Mesendoderm (in vitro differentiated cells): ENCODE measurements at regions not wholly inside any gene's neighbourhood (a gene's known extent, or its start where the extent isn't known, plus 50 kb on each side); places are given as distances from the start of the nearest gene placed in this dataset.
"Not testable (repeated sequence)": the region's sequence is repeated elsewhere in the genome, so short reads cannot be mapped to it uniquely, and the experiment has no call there.

ENCODE experiments used
- DNase-seq: peaks from one replicate; pipeline ENCODE4 v3.0.0; 2013
- H2AK5ac ChIP-seq: 2 replicates; pipeline ENCODE4 v1.6.1; 2013; ENCODE audit warnings: low read length, inconsistent platforms
- H2BK120ac ChIP-seq: 2 replicates; pipeline ENCODE4 v1.6.1; 2013; ENCODE audit warnings: low read depth, mild to moderate bottlenecking, low read length, moderate library complexity, mixed read lengths
- H2BK15ac ChIP-seq: replicated peaks from 2 replicates; pipeline ENCODE4 v1.6.1; 2013; ENCODE audit warnings: low read depth, mild to moderate bottlenecking, moderate library complexity
- H2BK5ac ChIP-seq: 2 replicates; pipeline ENCODE4 v1.6.1; 2013; ENCODE audit warnings: low read length, inconsistent platforms
- H3K18ac ChIP-seq: 2 replicates; pipeline ENCODE4 v1.6.1; 2013; ENCODE audit warnings: mild to moderate bottlenecking, low read length, mixed read lengths
- H3K23ac ChIP-seq: one replicate; pipeline ENCODE4 v1.6.1; 2013; ENCODE audit warnings: low read length
- H3K27ac ChIP-seq: 2 replicates; pipeline ENCODE4 v1.5.1; 2013; ENCODE audit warnings: low read depth, mild to moderate bottlenecking, inconsistent platforms, low read length, moderate library complexity
- H3K27me3 ChIP-seq: 2 replicates; pipeline ENCODE4 v1.6.1; 2013; ENCODE audit warnings: low read length, control low read depth, mild to moderate bottlenecking, inconsistent platforms; ENCODE audit not compliant: insufficient read depth, poor library complexity
- H3K36me3 ChIP-seq: 2 replicates; pipeline ENCODE4 v1.6.1; 2013; ENCODE audit warnings: low read length, inconsistent platforms; ENCODE audit not compliant: control insufficient read depth, insufficient read depth
- H3K4ac ChIP-seq: one replicate; pipeline ENCODE4 v1.6.1; 2013; ENCODE audit warnings: low read depth, mild to moderate bottlenecking, low read length, moderate library complexity
- H3K4me1 ChIP-seq: 2 replicates; pipeline ENCODE4 v1.6.1; 2013; ENCODE audit warnings: low read depth, low read length, inconsistent platforms; ENCODE audit not compliant: control insufficient read depth
- H3K4me2 ChIP-seq: 2 replicates; pipeline ENCODE4 v1.6.1; 2013; ENCODE audit warnings: low read length
- H3K4me3 ChIP-seq: 2 replicates; pipeline ENCODE4 v1.5.1; 2013; ENCODE audit warnings: mild to moderate bottlenecking, low read length
- H3K56ac ChIP-seq: one replicate; pipeline ENCODE4 v1.6.1; 2013; ENCODE audit warnings: low read length
- H3K79me1 ChIP-seq: 2 replicates; pipeline ENCODE4 v1.6.1; 2013; ENCODE audit warnings: low read length, inconsistent platforms
- H3K79me2 ChIP-seq: 2 replicates; pipeline ENCODE4 v1.6.1; 2013; ENCODE audit warnings: mild to moderate bottlenecking, low read length; ENCODE audit not compliant: control insufficient read depth, insufficient read depth
- H3K9ac ChIP-seq: 2 replicates; pipeline ENCODE4 v1.6.1; 2013; ENCODE audit warnings: low read length, inconsistent platforms
- H4K5ac ChIP-seq: one replicate; pipeline ENCODE4 v1.6.1; 2013; ENCODE audit warnings: low read length
- H4K8ac ChIP-seq: one replicate; pipeline ENCODE4 v1.6.1; 2013; ENCODE audit warnings: low read depth, mild to moderate bottlenecking, control low read depth, low read length, moderate library complexity
- WGBS: extraction: QIAGEN DNeasy Blood & Tissue Kit; methylation state at CpG from one replicate; pipeline ENCODE4 v1.1.7; 2013; ENCODE audit warnings: low lambda C conversion rate, missing lambda C conversion rate; ENCODE audit not compliant: insufficient coverage; ENCODE audit errors: extremely low coverage; 5-methylcytosine and 5-hydroxymethylcytosine counted together

- Histone ChIP-seq H2BK5ac (no peak overlapping the region), H3K27me3 (no peaks in the 10 kb centered on the region), H3K18ac (no peak overlapping the region), H3K79me2 (no peaks in the 10 kb centered on the region), H3K4me2 (no peak overlapping the region), H2AK5ac (no peak overlapping the region), H3K36me3 (no peaks in the 10 kb centered on the region), H4K8ac (no peak overlapping the region), H3K4me1 (no peaks in the 10 kb centered on the region), H2BK120ac (no peak overlapping the region), H4K5ac (no peak overlapping the region), H3K4me3 (no peak overlapping the region), H3K79me1 (no peaks in the 10 kb centered on the region), H3K9ac (no peak overlapping the region), H3K23ac (no peak overlapping the region), H3K56ac (no peak overlapping the region), H2BK15ac (no peak overlapping the region), H3K4ac (no peak overlapping the region), H3K27ac (no peak overlapping the region)
- 100% methylated on average over 1 of the region's 3 CpGs for WGBS
- DNase-seq = no peak
Observed at GRCh38 chr21:38115870-38116269, 140.9 kb upstream of the KCNJ15 start.

DNA sequence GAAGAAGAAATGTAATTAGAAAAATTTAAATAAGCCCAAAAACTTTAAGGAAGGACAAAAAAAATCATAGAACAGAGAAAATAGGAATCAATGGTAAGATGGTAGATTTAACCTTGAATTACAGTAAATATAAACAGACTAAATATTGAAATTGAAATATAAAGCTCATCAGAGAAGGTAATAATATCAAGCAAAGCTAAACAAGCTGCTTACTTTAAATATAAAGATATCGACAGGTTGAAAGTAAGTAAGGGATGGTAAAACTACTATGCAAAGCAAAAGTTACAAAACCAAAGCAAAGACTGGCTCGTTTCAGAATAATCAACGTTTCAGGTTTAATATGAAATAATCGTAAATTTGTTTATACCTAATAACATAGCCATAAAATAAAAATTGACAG lies 137.0 kb upstream of the KCNJ15 start:
- H3K27me3 ChIP-seq = no peaks in the 10 kb centered on the region
- H3K79me1 ChIP-seq = no peaks in the 10 kb centered on the region
- H3K23ac ChIP-seq = no peak overlapping the region
- no peak overlapping the region for H2BK15ac ChIP-seq
- no peak for DNase-seq
- H3K4me1 ChIP-seq = no peaks in the 10 kb centered on the region
- H4K5ac ChIP-seq = no peak overlapping the region
- H3K4ac ChIP-seq = no peak overlapping the region
- no peak overlapping the region for H3K18ac ChIP-seq
- no peak overlapping the region for H4K8ac ChIP-seq
- no peaks in the 10 kb centered on the region for H3K36me3 ChIP-seq
- no CpG with 5 or more reads among the region's 4 CpGs for WGBS
- no peak overlapping the region for H3K9ac ChIP-seq
- no peak overlapping the region for H2BK5ac ChIP-seq
- no peak overlapping the region for H3K27ac ChIP-seq
- no peak overlapping the region for H2AK5ac ChIP-seq
- no peak overlapping the region for H3K56ac ChIP-seq
- H3K79me2 ChIP-seq = no peaks in the 10 kb centered on the region
- no peak overlapping the region for H3K4me2 ChIP-seq
- H3K4me3 ChIP-seq = no peak overlapping the region
- H2BK120ac ChIP-seq = no peak overlapping the region

GRCh38 chr21:38120679-38120983 lies 136.2 kb upstream of the KCNJ15 start:
- H3K79me2 ChIP-seq, H4K8ac ChIP-seq, H3K4me2 ChIP-seq, H3K4ac ChIP-seq, H3K36me3 ChIP-seq, H2BK120ac ChIP-seq, H2BK15ac ChIP-seq, H3K9ac ChIP-seq, H3K4me3 ChIP-seq, H3K4me1 ChIP-seq, H3K27me3 ChIP-seq, H4K5ac ChIP-seq, H2AK5ac ChIP-seq, H3K56ac ChIP-seq, H3K27ac ChIP-seq, DNase-seq, H3K18ac ChIP-seq, H3K23ac ChIP-seq, H2BK5ac ChIP-seq, H3K79me1 ChIP-seq: not testable (repeated sequence)
- WGBS = no CpG with 5 or more reads among the region's 6 CpGs

DNA sequence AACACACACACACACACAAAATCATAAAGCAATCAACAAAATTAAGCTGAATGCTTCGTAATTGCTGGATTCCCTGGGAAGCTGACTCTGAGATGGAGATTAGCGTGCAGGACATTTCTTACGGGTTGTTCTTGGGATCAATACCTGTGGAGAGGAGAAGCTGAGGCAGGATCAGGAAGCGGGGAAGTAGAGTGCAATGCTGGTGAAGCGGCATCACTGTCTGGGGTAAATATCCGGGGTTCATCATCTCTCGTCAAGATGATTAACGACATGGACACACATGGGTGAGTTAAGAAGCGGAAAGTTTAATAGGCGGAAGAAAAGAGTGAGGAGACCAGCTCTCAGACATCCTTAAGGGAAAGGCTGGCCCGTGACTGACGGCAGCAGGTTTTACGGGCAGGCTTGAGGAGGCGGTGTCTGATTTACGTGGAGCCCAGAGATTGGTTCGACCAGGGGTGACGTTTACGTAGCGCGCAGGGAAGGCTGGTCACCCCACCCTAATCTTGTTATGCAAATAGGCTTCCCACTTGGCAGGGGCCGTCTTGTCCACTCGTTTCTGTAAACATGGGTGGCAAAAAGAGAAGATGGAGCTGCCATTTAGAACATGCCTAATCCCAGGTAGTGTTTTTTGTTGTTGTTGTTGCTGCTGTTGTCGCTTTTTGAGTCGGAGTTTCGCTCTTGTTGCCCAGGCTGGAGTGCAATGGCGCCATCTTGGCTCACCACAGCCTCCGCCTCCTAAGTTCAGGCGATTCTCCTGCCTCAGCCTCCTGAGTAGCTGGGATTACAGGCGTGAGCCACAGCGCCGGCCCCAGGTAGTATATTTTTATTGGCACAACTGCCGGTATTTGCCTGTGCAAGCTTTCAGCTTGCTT lies 135.6 kb upstream of the KCNJ15 start:
- Histone ChIP-seq H3K23ac (no peak overlapping the region), H4K5ac (no peak overlapping the region), H3K4me3 (no peak overlapping the region), H2BK5ac (no peak overlapping the region), H3K27me3 (no peaks in the 10 kb centered on the region), H3K27ac (no peak overlapping the region), H3K56ac (no peak overlapping the region), H3K4me2 (no peak overlapping the region), H3K79me2 (no peaks in the 10 kb centered on the region), H2AK5ac (no peak overlapping the region), H3K18ac (no peak overlapping the region), H3K4me1 (no peaks in the 10 kb centered on the region), H3K79me1 (no peaks in the 10 kb centered on the region), H4K8ac (no peak overlapping the region), H3K9ac (no peak overlapping the region), H3K36me3 (no peaks in the 10 kb centered on the region), H3K4ac (no peak overlapping the region), H2BK15ac (no peak overlapping the region), H2BK120ac (no peak overlapping the region)
- no peak for DNase-seq
- WGBS = no CpG with 5 or more reads among the region's 32 CpGs

- Histone ChIP-seq H3K4ac (no peak overlapping the region), H2BK15ac (no peak overlapping the region), H3K4me2 (no peak overlapping the region), H2AK5ac (no peak overlapping the region), H2BK120ac (no peak overlapping the region), H3K27ac (no peak overlapping the region), H3K4me3 (no peak overlapping the region), H3K79me1 (no peaks in the 10 kb centered on the region), H3K18ac (no peak overlapping the region), H2BK5ac (no peak overlapping the region), H3K9ac (no peak overlapping the region), H3K79me2 (no peaks in the 10 kb centered on the region), H3K23ac (no peak overlapping the region), H3K4me1 (no peaks in the 10 kb centered on the region), H3K36me3 (no peaks in the 10 kb centered on the region), H4K5ac (no peak overlapping the region), H3K27me3 (no peaks in the 10 kb centered on the region), H3K56ac (no peak overlapping the region), H4K8ac (no peak overlapping the region)
- WGBS = no CpG with 5 or more reads among the region's 7 CpGs
- no peak for DNase-seq
Observed at GRCh38 chr21:38121888-38122720, 134.7 kb upstream of the KCNJ15 start.
